ENCODE measurements at regions not wholly inside any gene's neighbourhood (a gene's known extent, or its start where the extent isn't known, plus 50 kb on each side); places are given as distances from the start of the nearest gene placed in this dataset.

- Histone ChIP-seq H3F3A (ENCODE audit: insufficient read depth, low read length) (no peaks in the 10 kb centered on the region), H3K79me2 (ENCODE audit: insufficient read depth, low read length) (no peaks in the 10 kb centered on the region), H3K27me3 (ENCODE audit: insufficient read depth, low read length) (no peaks in the 10 kb centered on the region), H4K20me1 (ENCODE audit: insufficient read depth, low read length) (no peaks in the 10 kb centered on the region), H3K9ac (ENCODE audit: low read length) (no peak overlapping the region), H3K9me3 (ENCODE audit: low read length) (no peaks in the 10 kb centered on the region), H3K4me2 (ENCODE audit: low read length) (no peak overlapping the region), H3K9me2 (ENCODE audit: low read depth, low read length) (no peaks in the 10 kb centered on the region), H2AFZ (ENCODE audit: low read length) (no peak overlapping the region), H3K4me1 (ENCODE audit: insufficient read depth, low read length, severe bottlenecking) (no peaks in the 10 kb centered on the region), H3K36me3 (ENCODE audit: insufficient read depth, low read length) (no peaks in the 10 kb centered on the region), H3K4me3 (ENCODE audit: low read depth, low read length, poor library complexity, severe bottlenecking) (no peak overlapping the region), H3K27ac (ENCODE audit: low read depth, low read length, poor library complexity, severe bottlenecking) (no peak overlapping the region)
- no peak for TF ChIP-seq CTCF (IDR thresholded peaks at IDR 0.05; ENCODE audit: low read length)
- no peak for TF ChIP-seq EZH2 (IDR thresholded peaks at IDR 0.05; ENCODE audit: borderline replicate concordance, low read length)
These were observed 157.0 kb downstream of the ACTL7B start for GRCh38 chr9:108698801-108699200.

- Histone ChIP-seq H3K4me1 (ENCODE audit: insufficient read depth, low read length, severe bottlenecking) (no peaks in the 10 kb centered on the region), H3K36me3 (ENCODE audit: insufficient read depth, low read length) (no peaks in the 10 kb centered on the region), H3K27ac (ENCODE audit: low read depth, low read length, poor library complexity, severe bottlenecking) (no peak overlapping the region), H3K4me3 (ENCODE audit: low read depth, low read length, poor library complexity, severe bottlenecking) (no peak overlapping the region), H2AFZ (ENCODE audit: low read length) (no peak overlapping the region), H3K9me2 (ENCODE audit: low read depth, low read length) (no peaks in the 10 kb centered on the region), H3K9ac (ENCODE audit: low read length) (no peak overlapping the region), H3K79me2 (ENCODE audit: insufficient read depth, low read length) (no peaks in the 10 kb centered on the region), H3K9me3 (ENCODE audit: low read length) (no peaks in the 10 kb centered on the region), H4K20me1 (ENCODE audit: insufficient read depth, low read length) (no peaks in the 10 kb centered on the region), H3F3A (ENCODE audit: insufficient read depth, low read length) (no peaks in the 10 kb centered on the region), H3K27me3 (ENCODE audit: insufficient read depth, low read length) (0 out of 2 replicates have a peak, but pooled peaks cover under 1% of the 10 kb centered on the region), H3K4me2 (ENCODE audit: low read length) (no peak overlapping the region)
- no peak for TF ChIP-seq EZH2 (IDR thresholded peaks at IDR 0.05; ENCODE audit: borderline replicate concordance, low read length)
- no peak for TF ChIP-seq CTCF (IDR thresholded peaks at IDR 0.05; ENCODE audit: low read length)
These were observed 157.6 kb downstream of the ACTL7B start for GRCh38 chr9:108698231-108698630.

GRCh38 chr9:108696156-108696555 lies 159.6 kb downstream of the ACTL7B start:
- Histone ChIP-seq H4K20me1 (ENCODE audit: insufficient read depth, low read length) (no peaks in the 10 kb centered on the region), H3K27me3 (ENCODE audit: insufficient read depth, low read length) (0 out of 2 replicates have a peak, but pooled peaks cover 3% of the 10 kb centered on the region), H3K9ac (ENCODE audit: low read length) (no peak overlapping the region), H2AFZ (ENCODE audit: low read length) (no peak overlapping the region), H3K36me3 (ENCODE audit: insufficient read depth, low read length) (no peaks in the 10 kb centered on the region), H3K4me2 (ENCODE audit: low read length) (no peak overlapping the region), H3K27ac (ENCODE audit: low read depth, low read length, poor library complexity, severe bottlenecking) (no peak overlapping the region), H3K9me2 (ENCODE audit: low read depth, low read length) (no peaks in the 10 kb centered on the region), H3K9me3 (ENCODE audit: low read length) (no peaks in the 10 kb centered on the region), H3K79me2 (ENCODE audit: insufficient read depth, low read length) (no peaks in the 10 kb centered on the region), H3F3A (ENCODE audit: insufficient read depth, low read length) (no peaks in the 10 kb centered on the region), H3K4me1 (ENCODE audit: insufficient read depth, low read length, severe bottlenecking) (no peaks in the 10 kb centered on the region), H3K4me3 (ENCODE audit: low read depth, low read length, poor library complexity, severe bottlenecking) (no peak overlapping the region)
- TF ChIP-seq CTCF (IDR thresholded peaks at IDR 0.05; ENCODE audit: low read length) (no peak), EZH2 (IDR thresholded peaks at IDR 0.05; ENCODE audit: borderline replicate concordance, low read length) (no peak)

All from OCI-LY1 (cell line).